HG02642 (cell line): ENCODE measurements at regions not wholly inside any gene's neighbourhood (a gene's known extent, or its start where the extent isn't known, plus 50 kb on each side); places are given as distances from the start of the nearest gene placed in this dataset.
"Not testable (repeated sequence)": the region's sequence is repeated elsewhere in the genome, so short reads cannot be mapped to it uniquely, and the experiment has no call there.

Source experiments
- ATAC-seq: cut with Tn5 transposase; IDR thresholded peaks from one replicate; pipeline ENCODE4 v1.9.1; 2021; ENCODE audit warnings: mild to moderate bottlenecking; ENCODE audit not compliant: unreplicated experiment, poor library complexity

- not testable (repeated sequence) for ATAC-seq
These were observed 571.7 kb upstream of the TGIF2LX start for GRCh38 chrX:89350024-89350423.

- ATAC-seq: not testable (repeated sequence)
These were observed 551.8 kb upstream of the TGIF2LX start for GRCh38 chrX:89369904-89370303.

- ATAC-seq: not testable (repeated sequence)
These were observed 528.7 kb upstream of the TGIF2LX start for GRCh38 chrX:89393004-89393403.

GRCh38 chrX:89402818-89403217 is 518.9 kb upstream of the TGIF2LX start:
- peak; percentile 45 for ATAC-seq

- not testable (repeated sequence) for ATAC-seq
These were observed 516.6 kb upstream of the TGIF2LX start for GRCh38 chrX:89405148-89405547.

GRCh38 chrX:89416930-89417329 is 504.8 kb upstream of the TGIF2LX start:
- not testable (repeated sequence) for ATAC-seq

GRCh38 chrX:89432652-89433231 is 489.0 kb upstream of the TGIF2LX start:
- ATAC-seq: not testable (repeated sequence)
